IMR-90 (cell line): ENCODE measurements at regions not wholly inside any gene's neighbourhood (a gene's known extent, or its start where the extent isn't known, plus 50 kb on each side); places are given as distances from the start of the nearest gene placed in this dataset.

Experiments
- ATAC-seq: fragments of 200-7000 bp; cut with Tn5 transposase; 2 replicates; pipeline ENCODE4 v1.9.1; 2020; ENCODE audit warnings: low read depth, mild to moderate bottlenecking, moderate library complexity
- BruUV-seq: library from RNA; stranded (reverse); fragments of 400-500 nt; replicated peaks from 2 replicates; lab custom pipeline; 2021; lab: Mats Ljungman, UMichigan
- CTCF ChIA-PET: fragments of 300-600 bp; formaldehyde crosslinking; extraction: SDS; loops from one replicate; lab custom pipeline; 2021; ENCODE audit warnings: antibody characterized with exemption; lab: Yijun Ruan, JAX
- POLR2A ChIA-PET: fragments of 300-600 bp; sonication (Branson Sonifier 250); formaldehyde crosslinking; loops from one replicate; lab custom pipeline; 2022; ENCODE audit warnings: antibody characterized with exemption; ENCODE audit not compliant: unreplicated experiment; lab: Charles Lee
- DNase-seq: peaks from one replicate; pipeline ENCODE4 v3.0.0; 2013
- H2AFZ ChIP-seq: replicated peaks from 2 replicates; pipeline ENCODE3; 2013; ENCODE audit warnings: low read length, mild to moderate bottlenecking; ENCODE audit not compliant: poor library complexity
- H2AK5ac ChIP-seq: 2 replicates; pipeline ENCODE4 v1.6.1; 2013; ENCODE audit warnings: low read depth, low read length, inconsistent platforms
- H2AK9ac ChIP-seq: replicated peaks from 2 replicates; pipeline ENCODE3; 2013; ENCODE audit warnings: mild to moderate bottlenecking, low read depth, low read length, moderate library complexity; ENCODE audit not compliant: poor library complexity
- H2BK120ac ChIP-seq: 2 replicates; pipeline ENCODE4 v1.6.1; 2013; ENCODE audit warnings: low read depth, low read length, inconsistent platforms
- H2BK15ac ChIP-seq: 3 replicates; pipeline ENCODE4 v1.6.1; 2013; ENCODE audit warnings: low read depth, low read length, inconsistent platforms
- H2BK20ac ChIP-seq: 2 replicates; pipeline ENCODE4 v1.6.1; 2013; ENCODE audit warnings: low read depth, mild to moderate bottlenecking, inconsistent platforms, low read length, moderate library complexity
- H2BK5ac ChIP-seq: 2 replicates; pipeline ENCODE4 v1.6.1; 2013; ENCODE audit warnings: mild to moderate bottlenecking, low read depth, low read length, inconsistent platforms; ENCODE audit not compliant: poor library complexity, severe bottlenecking
- H3K14ac ChIP-seq: replicated peaks from 2 replicates; pipeline ENCODE4 v1.6.1; 2013; ENCODE audit warnings: low read depth, low read length, inconsistent platforms
- H3K18ac ChIP-seq: 2 replicates; pipeline ENCODE4 v1.6.1; 2013; ENCODE audit warnings: low read depth, low read length, control low read depth
- H3K23ac ChIP-seq: 2 replicates; pipeline ENCODE4 v1.6.1; 2013; ENCODE audit warnings: low read depth, low read length, inconsistent platforms
- H3K27ac ChIP-seq: 2 replicates; pipeline ENCODE4 v1.5.1; 2013; ENCODE audit warnings: mild to moderate bottlenecking, control low read depth, low read length; ENCODE audit not compliant: insufficient read depth
- H3K27me3 ChIP-seq: 2 replicates; pipeline ENCODE4 v1.6.1; 2013; ENCODE audit warnings: low read length; ENCODE audit not compliant: control insufficient read depth, insufficient read depth
- H3K36me3 ChIP-seq: 2 replicates; pipeline ENCODE4 v1.6.1; 2013; ENCODE audit warnings: low read length, mixed read lengths; ENCODE audit not compliant: control insufficient read depth, insufficient read depth
- H3K4ac ChIP-seq: 2 replicates; pipeline ENCODE4 v1.6.1; 2013; ENCODE audit warnings: low read depth, low read length, inconsistent platforms
- H3K4me1 ChIP-seq: 2 replicates; pipeline ENCODE4 v1.6.1; 2013; ENCODE audit warnings: low read length, mixed read lengths; ENCODE audit not compliant: control insufficient read depth, insufficient read depth
- H3K4me2 ChIP-seq: 2 replicates; pipeline ENCODE4 v1.6.1; 2013; ENCODE audit warnings: low read depth, mild to moderate bottlenecking, control low read depth, low read length, moderate library complexity
- H3K4me3 ChIP-seq: 2 replicates; pipeline ENCODE4 v1.5.1; 2013; ENCODE audit warnings: low read depth, mild to moderate bottlenecking, control low read depth, low read length, moderate library complexity; ENCODE audit not compliant: insufficient read depth
- H3K56ac ChIP-seq: 2 replicates; pipeline ENCODE4 v1.6.1; 2013; ENCODE audit warnings: low read length, inconsistent platforms; ENCODE audit not compliant: insufficient read depth; ENCODE audit errors: extremely low read depth
- H3K79me1 ChIP-seq, 2 experiments: 2 replicates each; pipeline ENCODE4 v1.6.1; 2013; ENCODE audit warnings: low read length in 2 of 2, inconsistent platforms in 1 of 2, low read depth in 1 of 2
- H3K9ac ChIP-seq: 2 replicates; pipeline ENCODE4 v1.6.1; 2013; ENCODE audit warnings: low read depth, low read length, control low read depth
- H3K9me1 ChIP-seq: 2 replicates; pipeline ENCODE4 v1.6.1; 2013; ENCODE audit warnings: low read length, inconsistent platforms; ENCODE audit not compliant: insufficient read depth
- H3K9me3 ChIP-seq: 2 replicates; pipeline ENCODE4 v1.6.1; 2013; ENCODE audit warnings: low read length; ENCODE audit not compliant: control insufficient read depth, insufficient read depth
- H4K20me1 ChIP-seq: 2 replicates; pipeline ENCODE4 v1.6.1; 2013; ENCODE audit warnings: low read length, inconsistent platforms; ENCODE audit not compliant: insufficient read depth
- H4K5ac ChIP-seq: 2 replicates; pipeline ENCODE4 v1.6.1; 2013; ENCODE audit warnings: mild to moderate bottlenecking, low read depth, low read length, control low read depth
- H4K8ac ChIP-seq, 2 experiments: 2 replicates each; pipeline ENCODE4 v1.6.1; 2013; ENCODE audit warnings: low read depth in 2 of 2, low read length in 2 of 2, control low read depth in 1 of 2, inconsistent platforms in 1 of 2
- H4K91ac ChIP-seq: 2 replicates; pipeline ENCODE4 v1.6.1; 2013; ENCODE audit warnings: low read depth, low read length, inconsistent platforms; ENCODE audit not compliant: insufficient read depth
- ELK1 ChIP-seq: fragments of 150-350 bp; IDR thresholded peaks from 2 replicates; pipeline ENCODE4 v1.6.1; 2016; ENCODE audit warnings: low read depth, mild to moderate bottlenecking, low read length, moderate library complexity, borderline replicate concordance
- WGBS, 2 experiments: methylation state at CpG; one replicate each; pipeline versions ENCODE4 v1.1.5 to v1.1.7; 2013; ENCODE audit warnings: missing lambda C conversion rate in 2 of 2; ENCODE audit not compliant: insufficient read length in 1 of 2; ENCODE audit errors: extremely low coverage in 2 of 2; 5-methylcytosine and 5-hydroxymethylcytosine counted together
- dilution Hi-C: fragments of 300-500 bp; cut with HindIII; formaldehyde crosslinking; loops from one replicate; pipeline ENCODE4 v1.14.3; 2018; ENCODE audit warnings: low sequenced_read_pairs; ENCODE audit not compliant: unreplicated experiment
- in situ Hi-C: fragments of 300-500 bp; cut with MboI; formaldehyde crosslinking; loops from 3 replicates; pipeline ENCODE4 v1.14.3; 2019; ENCODE audit warnings: low sequenced_read_pairs, inconsistent platforms, mixed read lengths
- intact Hi-C: fragments of 100-400 bp; cut with micrococcal nuclease; formaldehyde crosslinking; loops from 2 replicates; pipeline ENCODE4 v1.10.0; 2022

- intact Hi-C loops (no loop called here), in situ Hi-C loops (no loop called here), dilution Hi-C loops (no loop called here)
- Histone ChIP-seq H3K9me3 (peaks cover 10% of the 10 kb centered on the region; the same call in 1 of the 2 replicates), H2BK20ac (no peak overlapping the region), H3K18ac (no peak overlapping the region), H4K20me1 (no peaks in the 10 kb centered on the region), H3K27ac (no peak overlapping the region), H3K4me2 (no peak overlapping the region), H3K79me1 (no peaks in the 10 kb centered on the region), H3K9me1 (no peaks in the 10 kb centered on the region), H4K5ac (no peak overlapping the region), H3K4ac (no peak overlapping the region), H3K27me3 (no peaks in the 10 kb centered on the region), H4K91ac (no peak overlapping the region), H2BK15ac (no peak overlapping the region), H3K4me3 (no peak overlapping the region), H2AK9ac (no peak overlapping the region), H3K56ac (no peak overlapping the region), H3K9ac (no peak overlapping the region), H2AK5ac (no peak overlapping the region), H2BK5ac (no peak overlapping the region), H3K23ac (no peak overlapping the region), H3K14ac (no peak overlapping the region), H3K36me3 (no peaks in the 10 kb centered on the region), H3K4me1 (no peaks in the 10 kb centered on the region), H2BK120ac (no peak overlapping the region), H4K8ac (no peak overlapping the region), H2AFZ (no peak overlapping the region)
- ChIA-PET CTCF (no interaction called here), POLR2A (no interaction called here)
- TF ChIP-seq ELK1: no peak
- DNase-seq (no peak), ATAC-seq (no peak)
- WGBS, 2 experiments: 20% methylated on average over 1 of the region's 2 CpGs; no CpG with 5 or more reads in 1 of the 2 experiments
- no TSS peak for BruUV-seq
Observed at GRCh38 chr10:57351076-57351475, 916.6 kb downstream of the IPMK start.
